ENCODE measurements at regions not wholly inside any gene's neighbourhood (a gene's known extent, or its start where the extent isn't known, plus 50 kb on each side); places are given as distances from the start of the nearest gene placed in this dataset.

- TF ChIP-seq POLR2AphosphoS5 (IDR thresholded peaks at IDR 0.05; ENCODE audit: low read depth, low read length) (no peak), POLR2A (IDR thresholded peaks at IDR 0.05; ENCODE audit: low read depth, low read length) (no peak), TAF1 (IDR thresholded peaks at IDR 0.05; ENCODE audit: borderline replicate concordance, low read depth, low read length) (no peak)
Observed at GRCh38 chr5:5838493-5838892, 416.0 kb downstream of the ICE1 start.

All from GM12892 (cell line).